H9 (cell line): ENCODE measurements at regions not wholly inside any gene's neighbourhood (a gene's known extent, or its start where the extent isn't known, plus 50 kb on each side); places are given as distances from the start of the nearest gene placed in this dataset.

Source experiments
- DNase-seq: peaks from one replicate; pipeline ENCODE4 v3.0.0-alpha.2; 2017
- H2AFZ ChIP-seq: one replicate; pipeline ENCODE4 v1.6.1; 2013; ENCODE audit warnings: mild to moderate bottlenecking, low read length, control low read depth, moderate library complexity
- H2AK5ac ChIP-seq: 2 replicates; pipeline ENCODE4 v1.6.1; 2013; ENCODE audit warnings: low read length, control low read depth, mixed read lengths; ENCODE audit not compliant: insufficient read length
- H2BK120ac ChIP-seq: one replicate; pipeline ENCODE4 v1.6.1; 2013; ENCODE audit warnings: low read depth, mild to moderate bottlenecking, low read length, control low read depth, inconsistent platforms; ENCODE audit not compliant: poor library complexity, severe bottlenecking
- H2BK12ac ChIP-seq: 2 replicates; pipeline ENCODE4 v1.6.1; 2013; ENCODE audit warnings: low read length, control low read depth, mixed read lengths, low read depth; ENCODE audit not compliant: insufficient read length
- H2BK15ac ChIP-seq: 2 replicates; pipeline ENCODE4 v1.6.1; 2013; ENCODE audit warnings: low read depth, low read length, control low read depth
- H2BK20ac ChIP-seq: one replicate; pipeline ENCODE4 v1.6.1; 2013; ENCODE audit warnings: low read depth, mild to moderate bottlenecking, low read length, control low read depth, inconsistent platforms; ENCODE audit not compliant: poor library complexity, severe bottlenecking
- H2BK5ac ChIP-seq: 2 replicates; pipeline ENCODE4 v1.6.1; 2013; ENCODE audit warnings: low read length, control low read depth, mixed read lengths; ENCODE audit not compliant: insufficient read length
- H3K14ac ChIP-seq: 2 replicates; pipeline ENCODE4 v1.6.1; 2013; ENCODE audit warnings: low read length, control low read depth; ENCODE audit not compliant: insufficient read depth
- H3K18ac ChIP-seq: 2 replicates; pipeline ENCODE4 v1.6.1; 2013; ENCODE audit warnings: low read depth, mild to moderate bottlenecking, mixed read lengths, low read length, control low read depth; ENCODE audit not compliant: insufficient read length
- H3K23ac ChIP-seq: 2 replicates; pipeline ENCODE4 v1.6.1; 2013; ENCODE audit warnings: low read length, control low read depth, mixed read lengths, low read depth; ENCODE audit not compliant: insufficient read length
- H3K23me2 ChIP-seq: 2 replicates; pipeline ENCODE4 v1.6.1; 2013; ENCODE audit warnings: low read depth, mild to moderate bottlenecking, mixed read lengths, low read length, control low read depth; ENCODE audit not compliant: insufficient read length, poor library complexity, severe bottlenecking
- H3K27ac ChIP-seq: 2 replicates; pipeline ENCODE4 v1.5.1; 2013; ENCODE audit warnings: low read length, control low read depth, mixed read lengths, low read depth; ENCODE audit not compliant: insufficient read length
- H3K27me3 ChIP-seq: 2 replicates; pipeline ENCODE4 v1.6.1; 2013; ENCODE audit warnings: low read length, control low read depth, inconsistent platforms; ENCODE audit not compliant: insufficient read depth
- H3K4ac ChIP-seq: 2 replicates; pipeline ENCODE4 v1.6.1; 2013; ENCODE audit warnings: low read depth, mild to moderate bottlenecking, control low read depth, inconsistent platforms, low read length, moderate library complexity
- H3K4me1 ChIP-seq: 2 replicates; pipeline ENCODE4 v1.6.1; 2013; ENCODE audit warnings: low read length, control low read depth, inconsistent platforms; ENCODE audit not compliant: insufficient read depth
- H3K4me2 ChIP-seq: 2 replicates; pipeline ENCODE4 v1.6.1; 2013; ENCODE audit warnings: low read length, control low read depth, mixed read lengths; ENCODE audit not compliant: insufficient read length, insufficient read depth
- H3K56ac ChIP-seq: 2 replicates; pipeline ENCODE4 v1.6.1; 2013; ENCODE audit warnings: low read depth, mild to moderate bottlenecking, mixed read lengths, low read length, control low read depth; ENCODE audit not compliant: insufficient read length
- H3K79me1 ChIP-seq: 2 replicates; pipeline ENCODE4 v1.6.1; 2013; ENCODE audit warnings: low read depth, mild to moderate bottlenecking, moderate library complexity, low read length, control low read depth, inconsistent platforms; ENCODE audit not compliant: insufficient read depth, poor library complexity, severe bottlenecking
- H3K79me2 ChIP-seq: 2 replicates; pipeline ENCODE4 v1.6.1; 2013; ENCODE audit warnings: low read length, control low read depth, inconsistent platforms; ENCODE audit not compliant: insufficient read depth
- H3K9ac ChIP-seq: 2 replicates; pipeline ENCODE4 v1.6.1; 2013; ENCODE audit warnings: low read length, control low read depth, mixed read lengths; ENCODE audit not compliant: insufficient read length; ENCODE audit errors: extremely low read depth
- H3K9me3 ChIP-seq: one replicate; pipeline ENCODE4 v1.6.1; 2013; ENCODE audit warnings: low read depth, low read length, inconsistent platforms; ENCODE audit not compliant: control insufficient read depth
- H3T11ph ChIP-seq: one replicate; pipeline ENCODE4 v1.6.1; 2013; ENCODE audit warnings: mild to moderate bottlenecking, low read length, control low read depth, inconsistent platforms
- H4K20me1 ChIP-seq: one replicate; pipeline ENCODE4 v1.6.1; 2013; ENCODE audit not compliant: control insufficient read depth, insufficient read length, insufficient read depth
- H4K5ac ChIP-seq: 2 replicates; pipeline ENCODE4 v1.6.1; 2013; ENCODE audit warnings: low read depth, mild to moderate bottlenecking, mixed read lengths, low read length, control low read depth; ENCODE audit not compliant: insufficient read length
- H4K8ac ChIP-seq: replicated peaks from 2 replicates; pipeline ENCODE4 v1.6.1; 2013; ENCODE audit warnings: low read length, control low read depth, mixed read lengths, low read depth; ENCODE audit not compliant: insufficient read length
- H4K91ac ChIP-seq: 2 replicates; pipeline ENCODE4 v1.6.1; 2013; ENCODE audit warnings: low read depth, mild to moderate bottlenecking, moderate library complexity, mixed read lengths, low read length, control low read depth; ENCODE audit not compliant: insufficient read length
- H3K27ac Mint-ChIP-seq, 3 experiments: 2 replicates in 2 of 3; 3 replicates in 1 of 3; pipeline ENCODE4 v1.8.0; 2020 to 2021; ENCODE audit warnings: mixed read lengths in 3 of 3, mild to moderate bottlenecking in 1 of 3, moderate library complexity in 1 of 3
- H3K27me3 Mint-ChIP-seq: 2 replicates; pipeline ENCODE4 v1.8.0; 2021; ENCODE audit warnings: low read depth, mild to moderate bottlenecking, moderate library complexity, mixed read lengths
- H3K36me3 Mint-ChIP-seq, 3 experiments: 2 replicates in 2 of 3; 3 replicates in 1 of 3; pipeline ENCODE4 v1.8.0; 2020 to 2021; ENCODE audit warnings: low read depth in 3 of 3, mixed read lengths in 3 of 3; ENCODE audit not compliant: insufficient read depth in 1 of 3
- H3K4me1 Mint-ChIP-seq, 2 experiments: 2 replicates each; pipeline ENCODE4 v1.8.0; 2020; ENCODE audit warnings: mixed read lengths in 2 of 2
- H3K4me3 Mint-ChIP-seq, 2 experiments: 2 replicates in 1 of 2; 3 replicates in 1 of 2; pipeline ENCODE4 v1.8.0; 2020 to 2021; ENCODE audit warnings: mild to moderate bottlenecking in 2 of 2, mixed read lengths in 2 of 2, moderate library complexity in 1 of 2
- H3K9me3 Mint-ChIP-seq, 2 experiments: 2 replicates in 1 of 2; 3 replicates in 1 of 2; pipeline ENCODE4 v1.8.0; 2020; ENCODE audit warnings: mild to moderate bottlenecking in 2 of 2, mixed read lengths in 2 of 2, moderate library complexity in 1 of 2
- WGBS: extraction: QIAGEN DNeasy Blood & Tissue Kit; methylation state at CpG from one replicate; pipeline ENCODE4 v1.1.7; 2013; ENCODE audit warnings: missing lambda C conversion rate, low lambda C conversion rate, mixed read lengths; ENCODE audit not compliant: insufficient read length; ENCODE audit errors: extremely low coverage; 5-methylcytosine and 5-hydroxymethylcytosine counted together
- TF ChIP-seq, protein P1 (sequence below): fragments of 200-600 bp; sonication (generic); conservative IDR thresholded peaks from 3 replicates; pipeline ENCODE4 v1.8.0; 2021; ENCODE audit warnings: antibody characterized with exemption, mild to moderate bottlenecking

DNA sequence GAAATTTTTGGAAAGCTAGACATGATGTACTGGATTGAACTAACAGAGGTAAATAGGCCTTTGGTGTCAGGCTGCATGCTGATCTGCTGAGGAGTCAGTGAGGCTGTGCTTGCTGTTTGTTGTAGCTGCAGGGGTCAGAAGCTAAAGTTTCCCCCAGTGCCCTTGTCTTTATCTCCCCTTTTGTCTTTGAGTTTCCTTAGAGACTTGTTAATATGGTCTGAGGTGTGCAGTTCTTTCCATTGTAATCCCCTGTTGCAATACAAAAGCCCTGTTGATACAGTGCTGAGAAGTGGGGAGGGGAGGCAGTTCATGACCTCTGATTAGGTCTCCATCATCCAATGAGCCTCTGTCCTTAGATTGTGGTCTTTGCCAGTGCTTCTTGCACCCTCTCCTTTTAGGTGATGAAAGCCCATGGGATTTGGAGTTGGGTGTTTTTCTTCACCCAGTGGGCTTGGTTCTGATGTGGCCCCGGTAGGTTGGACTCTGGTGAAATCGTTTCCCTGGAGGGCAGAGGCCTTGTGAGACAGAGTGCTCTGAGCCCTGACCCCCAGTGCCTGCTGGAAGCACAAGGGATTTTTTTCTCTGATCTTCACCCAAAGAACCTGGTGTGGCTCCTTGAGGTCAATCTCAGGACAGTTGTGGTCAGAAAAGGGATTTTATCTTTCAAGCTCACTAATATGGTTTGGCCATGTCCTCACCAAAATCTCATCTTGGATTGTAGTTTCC is 163.1 kb downstream of the TMEM18 start:
- Histone ChIP-seq H3K9ac (no peak overlapping the region), H3K23me2 (no peaks in the 10 kb centered on the region), H3K18ac (no peak overlapping the region), H2BK120ac (no peak overlapping the region), H2BK5ac (no peak overlapping the region), H3K79me2 (no peaks in the 10 kb centered on the region), H2BK12ac (no peak overlapping the region), H2BK20ac (no peak overlapping the region), H3T11ph (no peak overlapping the region), H3K9me3 (peaks cover 4% of the 10 kb centered on the region), H2BK15ac (no peak overlapping the region), H2AFZ (no peak overlapping the region), H4K20me1 (no peaks in the 10 kb centered on the region), H3K27ac (no peak overlapping the region), H4K8ac (no peak overlapping the region), H3K4ac (no peak overlapping the region), H4K5ac (no peak overlapping the region), H3K4me1 (no peaks in the 10 kb centered on the region), H3K79me1 (no peaks in the 10 kb centered on the region), H2AK5ac (no peak overlapping the region), H3K14ac (no peak overlapping the region), H3K56ac (no peak overlapping the region), H3K27me3 (no peaks in the 10 kb centered on the region), H3K23ac (no peak overlapping the region), H4K91ac (no peak overlapping the region), H3K4me2 (no peak overlapping the region)
- Mint-ChIP-seq H3K27me3 (peaks cover 89% of the 10 kb centered on the region), H3K4me3 (no peak overlapping the region), H3K36me3 (no peaks in the 10 kb centered on the region), H3K4me1 (peaks cover 11 to 19% of the 10 kb centered on the region in 2 experiments), H3K27ac (0 out of 7 replicates have a peak overlapping the region, but pooled peaks of 1 of the 3 experiments have one; percentile 15), H3K9me3 (peaks cover 2 to 5% of the 10 kb centered on the region in 2 experiments; a peak in 2 of 5 replicates)
- TF ChIP-seq, protein P1, sequence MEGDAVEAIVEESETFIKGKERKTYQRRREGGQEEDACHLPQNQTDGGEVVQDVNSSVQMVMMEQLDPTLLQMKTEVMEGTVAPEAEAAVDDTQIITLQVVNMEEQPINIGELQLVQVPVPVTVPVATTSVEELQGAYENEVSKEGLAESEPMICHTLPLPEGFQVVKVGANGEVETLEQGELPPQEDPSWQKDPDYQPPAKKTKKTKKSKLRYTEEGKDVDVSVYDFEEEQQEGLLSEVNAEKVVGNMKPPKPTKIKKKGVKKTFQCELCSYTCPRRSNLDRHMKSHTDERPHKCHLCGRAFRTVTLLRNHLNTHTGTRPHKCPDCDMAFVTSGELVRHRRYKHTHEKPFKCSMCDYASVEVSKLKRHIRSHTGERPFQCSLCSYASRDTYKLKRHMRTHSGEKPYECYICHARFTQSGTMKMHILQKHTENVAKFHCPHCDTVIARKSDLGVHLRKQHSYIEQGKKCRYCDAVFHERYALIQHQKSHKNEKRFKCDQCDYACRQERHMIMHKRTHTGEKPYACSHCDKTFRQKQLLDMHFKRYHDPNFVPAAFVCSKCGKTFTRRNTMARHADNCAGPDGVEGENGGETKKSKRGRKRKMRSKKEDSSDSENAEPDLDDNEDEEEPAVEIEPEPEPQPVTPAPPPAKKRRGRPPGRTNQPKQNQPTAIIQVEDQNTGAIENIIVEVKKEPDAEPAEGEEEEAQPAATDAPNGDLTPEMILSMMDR: no peak
- WGBS: no CpG with 5 or more reads among the region's 2 CpGs
- no peak for DNase-seq
